Iris pigment epithelial cell (primary cell): ENCODE measurements at regions not wholly inside any gene's neighbourhood (a gene's known extent, or its start where the extent isn't known, plus 50 kb on each side); places are given as distances from the start of the nearest gene placed in this dataset.

Experiments
- DNase-seq: peaks from one replicate; pipeline ENCODE4 v3.0.0-alpha.2; 2011; ENCODE audit warnings: low read depth

DNA sequence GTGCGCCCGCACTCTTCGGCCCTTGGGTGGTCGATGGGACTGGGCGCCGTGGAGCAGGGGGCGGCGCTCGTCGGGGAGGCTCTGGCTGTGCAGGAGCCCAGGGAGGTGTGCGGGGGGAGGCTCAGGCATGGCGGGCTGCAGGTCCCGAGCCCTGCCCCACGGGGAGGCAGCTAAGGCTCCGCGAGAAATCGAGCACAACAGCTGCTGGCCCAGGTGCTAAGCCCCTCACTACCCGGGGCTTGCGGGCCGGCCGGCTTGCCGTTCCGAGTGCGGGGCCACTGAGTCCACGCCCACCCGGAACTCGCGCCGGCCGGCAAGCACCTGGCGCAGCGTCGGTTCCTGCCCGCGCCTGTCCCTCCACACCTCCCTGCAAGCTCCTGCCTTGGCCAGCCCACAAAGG lies 462.3 kb upstream of the JARID2 start:
- DNase-seq, result no peak

- no peak for DNase-seq
Observed at GRCh38 chr6:14784596-14785492, 461.0 kb upstream of the JARID2 start.

- DNase-seq, result no peak
Observed at GRCh38 chr6:14785493-14785790, 460.4 kb upstream of the JARID2 start.

- no peak for DNase-seq
Observed at GRCh38 chr6:14786008-14786407, 459.9 kb upstream of the JARID2 start.

- no peak for DNase-seq
Observed at GRCh38 chr6:14786455-14786854, 459.4 kb upstream of the JARID2 start.

DNA sequence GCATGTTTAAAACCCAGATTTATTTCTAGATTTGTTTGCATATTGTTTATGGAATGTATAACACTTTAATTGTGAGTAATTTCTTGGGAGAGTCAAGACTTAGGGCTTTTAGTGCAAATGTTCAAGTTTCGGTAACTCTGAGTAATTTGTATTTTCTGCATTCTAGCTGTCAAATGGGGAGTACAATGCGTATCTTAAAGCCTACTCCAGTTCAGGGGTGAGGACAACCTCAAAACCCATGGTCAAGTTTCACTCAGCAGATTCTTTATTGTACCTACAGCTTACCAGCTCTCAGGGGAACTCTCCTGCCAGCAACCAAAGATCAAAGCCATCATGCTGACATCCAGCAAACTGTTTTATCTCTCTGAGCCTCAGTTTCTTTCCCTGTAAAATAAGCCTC lies 458.6 kb upstream of the JARID2 start:
- no peak for DNase-seq

- DNase-seq, result no peak
Observed at GRCh38 chr6:14787677-14788076, 458.2 kb upstream of the JARID2 start.

DNA sequence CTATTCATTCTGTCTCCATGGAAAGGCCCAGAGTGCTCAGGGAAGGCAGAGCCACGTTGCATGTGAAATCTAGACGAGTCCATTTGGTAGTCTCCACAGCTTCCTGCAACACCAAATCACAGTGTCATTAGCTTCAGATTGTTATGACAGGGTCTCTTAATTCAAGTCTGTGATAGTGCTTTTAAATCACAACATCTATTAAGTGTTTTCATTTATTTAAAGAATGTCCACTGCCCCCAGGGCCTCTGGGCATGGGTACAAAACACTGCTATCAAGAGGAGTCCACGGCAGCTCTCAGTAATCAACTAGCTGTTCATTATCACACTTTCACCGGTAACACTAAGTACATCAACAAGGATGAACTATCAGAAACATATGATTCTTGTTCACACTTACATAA lies 455.9 kb upstream of the JARID2 start:
- DNase-seq, result no peak

DNA sequence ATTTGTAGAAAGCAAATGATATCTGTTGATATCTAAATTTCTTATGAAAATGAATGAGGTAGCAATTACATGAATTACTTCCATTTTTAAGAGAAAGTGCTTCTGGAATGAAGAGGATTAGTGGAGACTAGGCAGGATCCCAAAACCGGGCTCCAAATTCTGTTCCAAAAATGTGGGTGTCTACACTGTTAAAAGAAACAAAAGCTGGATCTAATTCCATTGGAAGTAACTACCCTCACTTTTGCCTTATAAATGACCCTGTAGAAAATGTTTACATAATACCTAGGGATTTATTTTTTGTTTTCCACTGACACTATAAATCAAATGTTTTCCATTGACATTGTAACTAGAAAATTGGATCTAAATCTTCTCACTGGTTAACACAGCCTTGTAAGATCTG lies 454.9 kb upstream of the JARID2 start:
- DNase-seq, result no peak

- no peak for DNase-seq
Observed at GRCh38 chr6:14791526-14791925, 454.3 kb upstream of the JARID2 start.

GRCh38 chr6:14792118-14792955 lies 453.5 kb upstream of the JARID2 start:
- no peak for DNase-seq

GRCh38 chr6:14795451-14795850 lies 450.4 kb upstream of the JARID2 start:
- DNase-seq, result no peak

DNA sequence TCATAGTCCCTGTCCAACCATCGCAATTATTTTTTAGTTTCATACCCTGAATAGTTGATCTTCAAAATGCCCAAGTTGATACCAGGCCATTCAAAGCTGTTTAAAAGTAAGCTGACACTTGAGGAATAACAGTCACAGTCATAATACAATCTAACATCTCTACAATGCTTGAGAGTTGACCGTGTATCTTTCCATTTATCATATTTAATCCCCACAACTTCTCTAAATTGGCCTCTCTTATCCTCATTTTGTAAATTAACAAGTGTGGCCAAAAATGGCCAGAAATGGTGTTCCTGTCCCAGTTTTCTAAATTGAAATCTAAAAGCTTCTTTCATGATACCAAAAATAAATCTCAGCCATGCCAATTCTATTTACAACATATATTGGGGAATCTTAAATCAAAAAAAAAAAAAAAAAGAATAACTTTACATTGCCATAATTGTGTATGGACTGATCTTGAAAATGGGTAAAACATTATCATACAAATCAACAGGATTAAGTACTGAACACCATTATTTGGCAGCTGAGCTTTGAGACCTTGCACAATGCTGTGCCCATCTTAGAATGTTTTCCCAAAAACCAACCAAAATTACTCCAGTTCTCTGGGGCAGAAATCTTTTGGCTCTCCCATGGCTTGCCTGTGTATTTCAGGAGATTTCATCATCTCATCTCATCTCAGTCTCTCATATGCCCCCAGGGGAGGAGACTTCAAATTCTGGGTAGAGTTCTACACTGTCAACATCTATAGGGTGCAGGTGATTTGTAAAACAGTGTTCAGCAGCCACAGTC lies 448.7 kb upstream of the JARID2 start:
- DNase-seq, result no peak

DNA sequence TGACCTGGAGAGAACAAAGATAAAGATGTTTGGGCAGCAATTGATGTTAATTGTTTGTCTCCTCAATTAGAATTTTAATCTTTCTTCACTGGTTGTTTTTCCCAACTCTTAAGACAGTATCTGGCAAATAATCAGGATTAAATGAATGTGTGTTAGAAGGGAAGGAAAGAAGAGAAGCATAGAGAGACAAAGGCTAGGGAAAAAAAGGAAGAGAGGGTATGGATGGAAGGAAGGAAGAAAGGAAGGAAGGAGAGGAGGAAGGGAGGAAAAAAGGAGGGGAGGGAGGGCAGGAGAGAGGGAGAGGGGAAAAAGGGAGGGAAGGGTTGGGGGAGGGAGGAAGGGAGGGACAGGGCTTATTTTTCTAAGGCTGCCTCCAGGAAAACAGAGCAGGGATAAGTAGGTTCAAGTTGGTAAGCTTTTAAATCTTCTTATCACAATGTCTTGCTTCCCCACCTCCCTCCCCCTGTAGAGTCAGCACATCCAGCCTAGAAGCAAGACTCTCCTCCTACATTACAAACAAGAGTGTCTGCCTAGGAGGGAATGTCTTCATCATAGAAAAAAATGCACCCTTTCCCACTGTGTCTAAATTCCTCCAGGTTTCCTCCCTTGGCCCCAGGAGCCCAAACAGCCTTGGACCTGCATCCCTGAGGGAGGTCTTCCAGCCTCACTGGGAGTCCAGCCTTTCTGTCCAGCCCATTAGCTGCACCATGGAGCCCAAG lies 447.8 kb upstream of the JARID2 start:
- DNase-seq, result no peak

DNA sequence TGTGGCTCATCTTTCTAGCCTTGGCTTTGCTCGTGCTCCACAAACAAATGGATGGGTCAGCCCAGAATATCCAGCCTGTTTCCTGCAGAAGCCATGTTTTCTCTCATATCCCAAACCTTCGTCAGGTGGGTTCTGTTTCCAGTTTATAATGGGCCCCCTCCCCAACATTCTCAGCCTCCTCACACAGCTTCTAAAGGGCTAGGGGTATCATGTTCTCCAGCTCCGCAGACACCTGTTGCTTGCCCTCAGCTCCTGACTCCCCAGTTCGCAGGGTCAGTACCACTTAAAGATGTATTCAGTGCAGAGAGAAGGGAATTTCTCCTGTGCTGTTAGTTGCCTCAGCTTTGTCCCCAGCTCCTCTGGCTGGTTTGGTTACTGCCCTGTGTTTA lies 447.3 kb upstream of the JARID2 start:
- no peak for DNase-seq

- DNase-seq, result no peak
Observed at GRCh38 chr6:14798996-14799588, 446.8 kb upstream of the JARID2 start.

DNA sequence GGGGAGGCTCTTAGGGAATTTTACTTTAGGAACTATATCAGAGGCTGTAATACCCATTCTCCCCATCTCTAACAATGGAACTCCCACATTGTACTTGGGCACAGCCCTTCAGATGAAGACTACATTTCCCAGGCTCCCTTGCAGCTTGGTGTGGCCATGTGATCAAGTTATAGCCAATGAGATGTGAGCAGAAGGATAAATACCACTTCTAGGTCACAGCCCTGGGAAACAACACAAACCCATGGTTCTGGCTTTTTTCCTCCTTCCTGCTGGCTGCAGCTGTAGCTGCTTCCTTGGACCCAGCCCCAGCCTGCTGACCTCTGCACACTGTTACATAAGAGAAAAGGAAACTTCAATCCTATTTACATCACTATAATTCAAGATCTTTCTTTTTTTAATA lies 445.9 kb upstream of the JARID2 start:
- peak; percentile 91 for DNase-seq

DNA sequence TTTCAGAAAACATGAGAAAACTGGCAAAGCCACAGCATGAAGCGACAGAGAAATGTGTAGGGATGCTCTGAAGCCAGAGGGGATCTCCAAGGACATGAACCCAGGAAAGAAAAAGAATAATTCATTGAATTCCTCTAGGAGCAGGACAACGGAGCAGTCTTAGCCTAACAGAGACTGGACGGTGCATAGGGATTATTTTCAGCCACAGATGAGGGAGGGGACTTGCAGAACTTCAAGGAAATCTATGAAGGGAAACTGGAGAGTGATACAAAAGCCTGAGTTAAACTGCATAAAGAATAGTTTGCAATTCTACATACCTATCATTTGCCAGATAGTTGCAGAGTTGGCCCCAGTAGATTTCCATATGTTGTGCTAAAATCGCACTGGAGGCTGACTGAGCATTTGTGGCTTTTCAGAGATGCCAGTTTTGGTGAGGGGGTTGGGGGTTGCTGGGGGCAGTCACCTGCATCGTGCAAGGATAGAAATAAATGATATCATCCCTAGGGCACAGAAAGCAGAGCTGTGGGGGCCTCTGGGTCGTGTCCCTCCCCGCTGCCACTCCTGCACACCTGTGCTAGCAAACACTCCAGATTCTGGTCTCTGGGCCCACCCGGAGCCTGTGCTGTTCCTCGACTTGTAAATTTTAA lies 443.2 kb upstream of the JARID2 start:
- DNase-seq, result no peak

- DNase-seq, result peak; percentile 21
Observed at GRCh38 chr6:14804001-14804784, 441.7 kb upstream of the JARID2 start.

DNA sequence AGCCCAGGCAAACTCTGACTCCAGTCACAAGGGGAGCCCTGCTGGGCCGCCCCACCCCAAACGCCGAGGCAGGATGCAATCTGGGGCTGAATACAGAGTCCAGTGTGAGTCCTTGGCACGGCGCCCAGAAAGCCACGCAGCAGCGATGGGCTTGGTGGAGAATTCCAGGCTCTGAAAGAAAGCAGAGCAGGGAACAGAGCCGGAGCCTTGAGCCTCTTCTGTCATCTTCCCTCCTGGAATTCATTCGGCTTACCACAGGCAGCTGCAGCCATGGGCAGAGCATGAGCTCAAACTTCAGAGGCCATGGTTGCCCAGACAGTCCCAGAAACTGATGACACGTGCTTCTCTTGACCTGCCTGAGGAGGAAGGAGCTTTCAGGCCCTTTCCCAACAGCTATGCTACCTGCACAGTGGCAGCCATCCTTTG lies 441.1 kb upstream of the JARID2 start:
- peak; percentile 70 for DNase-seq
